ENCODE measurements at regions not wholly inside any gene's neighbourhood (a gene's known extent, or its start where the extent isn't known, plus 50 kb on each side); places are given as distances from the start of the nearest gene placed in this dataset.

DNA sequence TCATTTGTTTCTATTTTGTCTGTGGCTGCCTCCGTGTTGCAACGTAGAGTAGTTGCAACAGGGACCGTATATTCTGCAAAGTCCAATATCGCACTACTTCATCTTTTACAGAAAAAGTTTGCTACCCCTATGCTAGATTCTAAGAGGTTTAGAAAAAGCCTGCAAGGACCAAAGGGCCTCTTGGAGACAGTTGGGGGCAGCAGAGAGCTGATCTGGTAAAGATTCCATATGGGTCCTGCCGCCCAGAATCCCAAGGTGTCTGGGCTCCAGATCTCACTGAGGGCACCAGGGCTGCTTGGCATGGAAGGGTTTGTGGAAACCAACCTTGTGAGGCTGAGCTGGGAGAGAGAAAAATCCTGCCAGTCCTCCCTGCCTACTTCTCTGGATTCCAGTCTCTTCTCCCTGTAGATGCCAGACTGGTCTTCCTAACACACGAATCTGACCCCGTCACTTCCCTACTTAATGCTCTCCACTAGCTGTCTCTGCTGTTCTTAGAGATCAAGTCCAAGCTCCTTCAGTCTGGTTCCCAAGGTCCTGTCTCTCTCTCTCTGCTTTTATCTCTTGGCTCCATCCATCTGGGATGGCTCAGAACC lies 74.6 kb downstream of the GLRX5 start:
- 31 to 36% methylated on average over 7 of the region's 7 CpGs for WGBS, 2 donors
- H3K4me3 ChIP-seq = no peak overlapping the region
- no peak for TF ChIP-seq POLR2A (IDR thresholded peaks at IDR 0.05)
- TF ChIP-seq, protein P1, sequence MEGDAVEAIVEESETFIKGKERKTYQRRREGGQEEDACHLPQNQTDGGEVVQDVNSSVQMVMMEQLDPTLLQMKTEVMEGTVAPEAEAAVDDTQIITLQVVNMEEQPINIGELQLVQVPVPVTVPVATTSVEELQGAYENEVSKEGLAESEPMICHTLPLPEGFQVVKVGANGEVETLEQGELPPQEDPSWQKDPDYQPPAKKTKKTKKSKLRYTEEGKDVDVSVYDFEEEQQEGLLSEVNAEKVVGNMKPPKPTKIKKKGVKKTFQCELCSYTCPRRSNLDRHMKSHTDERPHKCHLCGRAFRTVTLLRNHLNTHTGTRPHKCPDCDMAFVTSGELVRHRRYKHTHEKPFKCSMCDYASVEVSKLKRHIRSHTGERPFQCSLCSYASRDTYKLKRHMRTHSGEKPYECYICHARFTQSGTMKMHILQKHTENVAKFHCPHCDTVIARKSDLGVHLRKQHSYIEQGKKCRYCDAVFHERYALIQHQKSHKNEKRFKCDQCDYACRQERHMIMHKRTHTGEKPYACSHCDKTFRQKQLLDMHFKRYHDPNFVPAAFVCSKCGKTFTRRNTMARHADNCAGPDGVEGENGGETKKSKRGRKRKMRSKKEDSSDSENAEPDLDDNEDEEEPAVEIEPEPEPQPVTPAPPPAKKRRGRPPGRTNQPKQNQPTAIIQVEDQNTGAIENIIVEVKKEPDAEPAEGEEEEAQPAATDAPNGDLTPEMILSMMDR (IDR thresholded peaks at IDR 0.05) = peak in 2 of 6 experiments; percentile 9 to 13
- H3K9me3 ChIP-seq = no peaks in the 10 kb centered on the region
- DNase-seq (no peak), ATAC-seq (ENCODE audit: low FRiP score in 2 of 2) (no peak)
- H3K27me3 ChIP-seq = no peaks in the 10 kb centered on the region
- H3K4me1 ChIP-seq = no peaks in the 10 kb centered on the region
- no peak overlapping the region for H3K27ac ChIP-seq
- H3K36me3 ChIP-seq = no peaks in the 10 kb centered on the region

DNA sequence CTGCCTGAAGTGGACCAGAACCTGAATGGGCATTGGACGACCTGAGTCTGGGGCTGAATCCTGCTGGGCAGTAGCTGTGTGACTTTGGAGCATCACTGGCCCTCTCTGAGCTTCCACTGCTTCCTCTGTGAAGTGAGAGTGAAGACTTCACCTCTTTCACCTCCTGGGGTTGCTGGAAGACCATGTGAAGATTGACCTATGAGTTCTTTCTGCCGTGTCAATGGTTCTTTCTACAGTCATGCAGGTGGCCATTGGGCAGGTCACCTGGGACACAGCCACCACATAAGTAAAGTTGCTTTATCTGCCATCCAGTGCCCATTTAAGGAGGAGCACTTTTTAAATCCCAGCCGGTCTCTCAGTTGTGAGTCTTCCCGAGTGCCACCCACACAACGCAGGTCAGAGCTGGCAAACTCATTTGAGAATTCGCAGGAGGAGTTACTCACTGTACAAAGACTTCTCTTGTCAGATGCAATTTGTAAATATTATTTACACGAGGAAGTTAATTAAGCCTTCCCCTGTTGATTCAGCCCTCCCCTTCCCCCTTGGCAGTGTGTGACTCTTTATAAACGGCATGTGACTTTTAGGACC lies 74.8 kb upstream of the TCL1B start:
- Histone ChIP-seq H3K9me3 (no peaks in the 10 kb centered on the region), H3K27ac (no peak overlapping the region), H3K36me3 (no peaks in the 10 kb centered on the region), H3K27me3 (no peaks in the 10 kb centered on the region), H3K4me1 (no peaks in the 10 kb centered on the region), H3K4me3 (no peak overlapping the region)
- ATAC-seq (ENCODE audit: low FRiP score in 2 of 2) (no peak), DNase-seq (no peak)
- WGBS, 2 donors = 62 to 63% methylated on average over 8 of the region's 8 CpGs
- TF ChIP-seq POLR2A (IDR thresholded peaks at IDR 0.05) = no peak
- TF ChIP-seq, protein P1 (IDR thresholded peaks at IDR 0.05) = no peak
- no peak for TF ChIP-seq POLR2AphosphoS5 (IDR thresholded peaks at IDR 0.05)
- no peak for TF ChIP-seq EP300 (IDR thresholded peaks at IDR 0.05)

DNA sequence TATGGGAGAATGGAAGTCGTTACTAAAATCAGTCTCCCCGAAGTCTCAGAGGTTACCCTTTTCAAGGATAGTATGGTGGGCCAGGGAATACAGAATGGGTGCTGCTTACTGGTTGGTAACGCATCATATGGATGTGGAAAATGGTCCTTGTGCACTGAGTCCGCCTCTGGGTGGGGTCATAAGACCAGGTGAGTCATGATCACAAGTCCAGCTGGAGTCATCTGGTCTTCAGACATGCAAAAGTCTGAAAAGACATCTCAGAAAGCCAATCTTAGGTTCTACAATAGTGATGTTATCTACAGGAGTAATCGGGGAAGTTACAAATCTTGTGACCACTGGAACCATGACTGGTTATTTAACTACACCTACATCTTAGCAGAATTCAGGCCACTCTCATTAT lies 71.9 kb upstream of the TCL1B start:
- Histone ChIP-seq H3K4me1 (no peaks in the 10 kb centered on the region), H3K36me3 (no peaks in the 10 kb centered on the region), H3K9me3 (no peaks in the 10 kb centered on the region), H3K4me3 (no peak overlapping the region), H3K27ac (no peak overlapping the region), H3K27me3 (no peaks in the 10 kb centered on the region)
- DNase-seq (no peak), ATAC-seq (ENCODE audit: low FRiP score in 2 of 2) (no peak)
- 74 to 84% methylated on average over 5 of the region's 5 CpGs for WGBS, 2 donors
- TF ChIP-seq POLR2AphosphoS5 (IDR thresholded peaks at IDR 0.05) (no peak), POLR2A (IDR thresholded peaks at IDR 0.05) (no peak), EP300 (IDR thresholded peaks at IDR 0.05) (no peak)
- TF ChIP-seq, protein P1 (IDR thresholded peaks at IDR 0.05) = no peak

DNA sequence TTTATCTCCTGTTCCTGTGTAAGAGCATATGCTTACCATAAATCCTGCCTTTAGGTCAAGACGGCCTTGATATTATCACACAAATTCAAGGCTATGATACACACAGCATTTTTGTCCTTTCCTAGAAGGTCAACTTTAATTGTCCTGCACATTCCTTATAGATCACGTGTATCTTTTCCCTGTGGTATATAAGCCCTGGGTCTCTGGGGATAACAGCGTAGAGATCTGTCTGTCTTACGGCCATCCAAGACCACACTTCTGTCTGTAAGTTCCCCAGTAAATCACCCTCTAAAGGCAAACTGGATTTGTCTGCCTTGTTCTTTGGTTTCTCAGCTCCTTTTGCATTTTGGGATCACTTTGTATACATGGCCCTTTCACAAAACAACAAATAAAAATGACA lies 69.5 kb upstream of the TCL1B start:
- DNase-seq = no peak
- H3K9me3 ChIP-seq = no peaks in the 10 kb centered on the region
- no peak overlapping the region for H3K4me3 ChIP-seq
- 56 to 75% methylated on average over 4 of the region's 4 CpGs for WGBS, 2 donors
- ATAC-seq (ENCODE audit: low FRiP score in 2 of 2) = no peak
- no peak overlapping the region for H3K27ac ChIP-seq
- no peaks in the 10 kb centered on the region for H3K27me3 ChIP-seq
- H3K36me3 ChIP-seq = no peaks in the 10 kb centered on the region
- TF ChIP-seq POLR2A (IDR thresholded peaks at IDR 0.05) (no peak), POLR2AphosphoS5 (IDR thresholded peaks at IDR 0.05) (no peak), EP300 (IDR thresholded peaks at IDR 0.05) (no peak)
- TF ChIP-seq, protein P1 (IDR thresholded peaks at IDR 0.05) = no peak
- H3K4me1 ChIP-seq = no peaks in the 10 kb centered on the region

DNA sequence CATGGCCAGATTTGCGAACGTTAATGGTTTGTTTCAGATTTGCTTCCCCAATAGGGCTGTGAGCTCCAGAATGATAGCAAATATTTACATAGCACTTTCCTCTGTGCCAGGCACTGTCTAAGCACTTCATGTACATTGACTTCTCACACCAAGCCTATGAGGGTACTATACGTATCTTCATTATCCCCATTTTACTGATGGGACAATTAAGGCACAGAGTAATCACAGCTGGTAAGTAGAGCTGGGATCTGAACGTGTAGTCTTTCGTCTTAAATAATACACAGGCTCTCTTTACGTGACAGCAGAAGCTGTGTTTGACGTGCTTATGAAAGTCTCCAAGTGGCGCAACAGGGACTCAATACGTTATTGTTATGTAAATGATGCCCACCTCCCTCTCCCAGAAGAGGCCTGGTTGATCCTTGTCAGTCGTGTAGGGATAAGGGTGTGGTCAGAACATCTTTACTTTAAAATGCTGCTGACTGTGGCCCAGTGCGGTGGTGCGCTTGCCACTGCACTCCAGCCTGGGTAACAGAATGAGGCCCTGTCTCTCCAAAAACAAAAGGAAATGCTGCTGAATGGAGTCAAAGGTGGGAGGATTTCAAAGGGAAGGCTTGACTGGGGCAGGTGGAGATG lies 66.3 kb upstream of the TCL1B start:
- TF ChIP-seq EP300 (IDR thresholded peaks at IDR 0.05) (no peak), POLR2AphosphoS5 (IDR thresholded peaks at IDR 0.05) (no peak), POLR2A (IDR thresholded peaks at IDR 0.05) (no peak)
- TF ChIP-seq, protein P1 (IDR thresholded peaks at IDR 0.05) = no peak
- H3K36me3 ChIP-seq = no peaks in the 10 kb centered on the region
- ATAC-seq (ENCODE audit: low FRiP score in 2 of 2) (no peak), DNase-seq (no peak)
- no peaks in the 10 kb centered on the region for H3K4me1 ChIP-seq
- no peaks in the 10 kb centered on the region for H3K9me3 ChIP-seq
- 62 to 67% methylated on average over 12 of the region's 12 CpGs for WGBS, 2 donors
- H3K4me3 ChIP-seq = no peak overlapping the region
- no peaks in the 10 kb centered on the region for H3K27me3 ChIP-seq
- H3K27ac ChIP-seq = no peak overlapping the region

Data from upper lobe of left lung (tissue), 6 donors.